CD4-positive, alpha-beta T cell (primary cell): ENCODE measurements at regions not wholly inside any gene's neighbourhood (a gene's known extent, or its start where the extent isn't known, plus 50 kb on each side); places are given as distances from the start of the nearest gene placed in this dataset.
"Not testable (repeated sequence)": the region's sequence is repeated elsewhere in the genome, so short reads cannot be mapped to it uniquely, and the experiment has no call there.

Source experiments
- ATAC-seq: fragments of 200-7000 bp; cut with Tn5 transposase; one replicate; pipeline ENCODE4 v1.10.0; 2022; ENCODE audit warnings: mild to moderate bottlenecking; ENCODE audit not compliant: poor library complexity
- CTCF ChIA-PET: fragments of 350-600 bp; sonication (Branson Sonifier 250); formaldehyde crosslinking; loops from one replicate; lab custom pipeline; 2021; ENCODE audit warnings: antibody characterized with exemption, inconsistent platforms; lab: Charles Lee
- POLR2A ChIA-PET: fragments of 350-600 bp; sonication (Branson Sonifier 250); formaldehyde crosslinking; loops from one replicate; lab custom pipeline; 2021; ENCODE audit warnings: antibody characterized with exemption, inconsistent platforms; lab: Charles Lee
- DNase-seq, 14 experiments: peaks; one replicate each; pipeline ENCODE4 v3.0.0-alpha.2; 2013 to 2020; ENCODE audit warnings: mixed read lengths in 2 of 14
- H3K27ac ChIP-seq, 2 donors: one replicate each; pipeline versions ENCODE4 v1.5.1 to v1.7.0; 2013; ENCODE audit warnings: low read length in 2 of 2, low read depth in 1 of 2, mild to moderate bottlenecking in 1 of 2
- H3K27me3 ChIP-seq, 2 experiments: 1 replicate in 1 of 2; 2 replicates in 1 of 2; pipeline versions ENCODE4 v1.6.1 to v1.7.0; 2013; ENCODE audit warnings: low read length in 2 of 2, control low read depth in 1 of 2, mild to moderate bottlenecking in 1 of 2, moderate library complexity in 1 of 2; ENCODE audit not compliant: insufficient read depth in 2 of 2, control insufficient read depth in 1 of 2
- H3K36me3 ChIP-seq: one replicate; pipeline ENCODE4 v1.6.1; 2013; ENCODE audit warnings: low read length, control low read depth; ENCODE audit not compliant: insufficient read depth
- H3K4me1 ChIP-seq: one replicate; pipeline ENCODE4 v1.6.1; 2013; ENCODE audit warnings: low read length, control low read depth; ENCODE audit not compliant: insufficient read depth
- H3K4me3 ChIP-seq: one replicate; pipeline ENCODE4 v1.5.1; 2013; ENCODE audit warnings: mild to moderate bottlenecking, low read length, moderate library complexity
- H3K9me3 ChIP-seq, 2 experiments: 1 replicate in 1 of 2; 2 replicates in 1 of 2; pipeline versions ENCODE4 v1.6.1 to v1.7.0; 2013; ENCODE audit warnings: low read length in 2 of 2, mild to moderate bottlenecking in 2 of 2, control low read depth in 1 of 2, moderate library complexity in 1 of 2; ENCODE audit not compliant: control insufficient read depth in 1 of 2, insufficient read depth in 1 of 2
- H3K27ac Mint-ChIP-seq: one replicate; pipeline ENCODE4 v1.8.0; 2020; ENCODE audit warnings: mixed read lengths
- H3K27me3 Mint-ChIP-seq: one replicate; pipeline ENCODE4 v1.8.0; 2021; ENCODE audit warnings: mixed read lengths
- H3K36me3 Mint-ChIP-seq: one replicate; pipeline ENCODE4 v1.8.0; 2021; ENCODE audit warnings: low read depth, mixed read lengths
- H3K4me1 Mint-ChIP-seq: one replicate; pipeline ENCODE4 v1.8.0; 2021; ENCODE audit warnings: low read depth, mixed read lengths
- H3K4me3 Mint-ChIP-seq: one replicate; pipeline ENCODE4 v1.8.0; 2020; ENCODE audit warnings: mild to moderate bottlenecking, mixed read lengths
- H3K9me3 Mint-ChIP-seq: one replicate; pipeline ENCODE4 v1.8.0; 2020; ENCODE audit warnings: mixed read lengths
- intact Hi-C, 2 experiments: fragments of 100-400 bp; cut with DNase I in 1 of 2; cut with micrococcal nuclease in 1 of 2; formaldehyde crosslinking; loops; one replicate each; pipeline versions ENCODE4 v1.15.1 to v1.9.0; 2023 to 2025; cut with DNase I, micrococcal nuclease

DNA sequence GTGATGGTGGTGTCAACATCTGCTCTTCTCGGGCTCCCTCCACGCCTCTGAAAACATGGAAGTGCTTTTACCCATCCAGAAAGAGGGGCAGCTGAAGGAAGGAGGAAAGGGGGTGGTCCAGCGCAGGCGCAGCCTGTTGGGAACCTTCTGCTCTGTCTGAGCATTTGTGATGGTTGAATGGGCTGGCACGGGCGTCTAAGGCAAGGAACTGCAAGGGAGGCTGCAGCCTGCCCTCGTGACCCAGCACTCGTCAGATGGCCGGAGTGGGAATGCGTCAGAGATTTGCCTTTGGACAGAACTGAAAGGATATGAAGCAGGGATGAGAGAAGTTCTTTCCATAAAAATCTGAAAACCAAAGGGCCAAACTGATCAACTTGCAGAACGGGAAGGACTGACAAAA is 62.3 kb upstream of the PLGLB2 start:
- CTCF ChIA-PET, H3K4me3 ChIP-seq, H3K9me3 Mint-ChIP-seq, H3K4me1 ChIP-seq, ATAC-seq, H3K27me3 Mint-ChIP-seq, DNase-seq, H3K27me3 ChIP-seq, H3K4me1 Mint-ChIP-seq, H3K36me3 ChIP-seq, intact Hi-C loops, H3K36me3 Mint-ChIP-seq, H3K9me3 ChIP-seq, H3K27ac ChIP-seq, H3K4me3 Mint-ChIP-seq, H3K27ac Mint-ChIP-seq, POLR2A ChIA-PET: not testable (repeated sequence)

DNA sequence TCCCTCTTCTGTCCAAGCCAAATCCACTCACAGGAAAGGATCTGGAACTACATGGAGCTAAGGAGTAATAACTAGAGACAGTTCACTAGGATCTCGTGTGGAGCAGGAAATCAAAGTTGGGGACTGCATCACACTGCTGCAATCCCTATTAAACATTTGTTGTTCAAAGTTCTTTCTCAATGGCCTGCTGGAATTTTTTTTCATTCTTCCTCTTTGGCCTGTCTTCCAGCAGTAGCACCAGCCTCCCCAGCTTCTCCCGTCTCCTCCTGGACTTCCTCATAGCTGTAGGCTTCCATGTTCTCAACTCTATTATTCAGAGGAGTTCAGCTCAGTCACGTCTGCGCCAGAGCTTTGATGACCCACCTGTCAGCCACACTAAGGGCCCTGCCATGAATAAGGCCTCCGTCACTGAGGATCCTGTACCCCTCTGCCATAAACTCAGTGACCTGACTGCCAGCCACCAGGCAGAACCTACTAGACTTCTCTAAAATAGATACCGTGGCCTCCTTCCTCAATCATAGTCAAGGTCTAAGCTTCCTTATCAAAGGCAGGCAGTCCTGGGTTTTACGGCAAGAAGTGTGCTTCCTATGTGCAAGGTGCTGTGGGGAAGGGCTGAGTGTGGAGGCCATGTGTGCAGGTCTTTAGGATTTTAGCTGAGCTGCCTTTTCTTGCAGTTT is 60.9 kb upstream of the PLGLB2 start:
- H3K36me3 Mint-ChIP-seq, H3K9me3 Mint-ChIP-seq, H3K4me3 Mint-ChIP-seq, H3K4me1 ChIP-seq, H3K4me1 Mint-ChIP-seq, H3K4me3 ChIP-seq, DNase-seq, ATAC-seq, CTCF ChIA-PET, H3K27ac ChIP-seq, H3K27me3 Mint-ChIP-seq, POLR2A ChIA-PET, H3K9me3 ChIP-seq, H3K36me3 ChIP-seq, H3K27ac Mint-ChIP-seq, intact Hi-C loops, H3K27me3 ChIP-seq: not testable (repeated sequence)

- H3K9me3 Mint-ChIP-seq, H3K4me3 Mint-ChIP-seq, DNase-seq: not testable (repeated sequence)
Observed at GRCh38 chr2:87687550-87688270, 60.2 kb upstream of the PLGLB2 start.

GRCh38 chr2:87691899-87692592 is 55.8 kb upstream of the PLGLB2 start:
- H3K4me3 Mint-ChIP-seq, intact Hi-C loops, H3K27ac ChIP-seq, H3K36me3 ChIP-seq, H3K27ac Mint-ChIP-seq, ATAC-seq, H3K36me3 Mint-ChIP-seq, H3K9me3 ChIP-seq, H3K4me1 ChIP-seq, H3K9me3 Mint-ChIP-seq, H3K4me3 ChIP-seq, H3K27me3 Mint-ChIP-seq, DNase-seq, CTCF ChIA-PET, POLR2A ChIA-PET, H3K4me1 Mint-ChIP-seq, H3K27me3 ChIP-seq: not testable (repeated sequence)

More at GRCh38 chr2:87687550-87688270, 60.2 kb upstream of the PLGLB2 start:
- H3K27ac Mint-ChIP-seq, ATAC-seq, H3K36me3 ChIP-seq, POLR2A ChIA-PET, H3K27ac ChIP-seq, CTCF ChIA-PET, H3K4me1 ChIP-seq, H3K27me3 ChIP-seq, H3K36me3 Mint-ChIP-seq, H3K4me1 Mint-ChIP-seq, H3K4me3 ChIP-seq, H3K27me3 Mint-ChIP-seq, H3K9me3 ChIP-seq, intact Hi-C loops: not testable (repeated sequence)

DNA sequence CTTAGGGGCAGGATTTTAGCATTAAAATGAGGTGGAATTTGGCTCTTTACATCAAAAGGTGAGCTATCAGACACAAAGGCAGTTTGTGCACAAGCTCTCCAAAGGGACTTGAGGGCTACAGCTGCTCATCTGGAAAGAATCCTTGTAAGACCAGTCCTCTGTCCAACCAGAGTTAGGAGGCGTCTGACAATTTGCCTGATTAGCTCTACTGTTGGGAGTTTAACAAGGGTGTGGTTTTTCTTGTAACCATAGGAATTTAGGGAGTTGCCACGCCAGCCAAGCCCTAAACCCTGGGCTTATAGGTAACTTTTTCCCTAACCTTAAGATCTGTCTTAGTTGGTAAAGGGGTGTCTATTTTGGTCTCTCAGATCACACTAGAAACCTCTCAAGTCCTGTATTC is 55.0 kb upstream of the PLGLB2 start:
- POLR2A ChIA-PET, ATAC-seq, H3K27ac Mint-ChIP-seq, H3K4me3 Mint-ChIP-seq, H3K4me3 ChIP-seq, H3K27ac ChIP-seq, DNase-seq, H3K27me3 ChIP-seq, H3K9me3 Mint-ChIP-seq, H3K4me1 Mint-ChIP-seq, H3K27me3 Mint-ChIP-seq, H3K36me3 Mint-ChIP-seq, H3K36me3 ChIP-seq, CTCF ChIA-PET, H3K4me1 ChIP-seq, H3K9me3 ChIP-seq, intact Hi-C loops: not testable (repeated sequence)

- H3K4me1 ChIP-seq, H3K27me3 Mint-ChIP-seq, CTCF ChIA-PET, H3K27ac Mint-ChIP-seq, intact Hi-C loops, H3K4me3 Mint-ChIP-seq, H3K9me3 ChIP-seq, H3K27ac ChIP-seq, H3K27me3 ChIP-seq, H3K9me3 Mint-ChIP-seq, H3K36me3 Mint-ChIP-seq, POLR2A ChIA-PET, H3K4me3 ChIP-seq, H3K36me3 ChIP-seq, ATAC-seq, H3K4me1 Mint-ChIP-seq: not testable (repeated sequence)
- peak in 1 of 14 experiments; percentile 9 for DNase-seq
Observed at GRCh38 chr2:87693882-87694281, 54.0 kb upstream of the PLGLB2 start.
